Activated naive CD8-positive, alpha-beta T cell treated with anti-CD3 and anti-CD28 coated beads, Interleukin-2, amount 10 ng/mL, durations not matched to agents 7 days and 5 days (primary cell): ENCODE measurements at regions not wholly inside any gene's neighbourhood (a gene's known extent, or its start where the extent isn't known, plus 50 kb on each side); places are given as distances from the start of the nearest gene placed in this dataset.

Experiments used
- ATAC-seq: fragments of 150-1000 bp; cut with Tn5 transposase; one replicate; pipeline ENCODE4 v1.10.0; 2021; ENCODE audit warnings: low read depth, moderate library complexity
- POLR2A ChIA-PET: fragments of 350-600 bp; sonication (Branson Sonifier 250); formaldehyde crosslinking; loops from one replicate; lab custom pipeline; 2021; ENCODE audit warnings: antibody characterized with exemption; lab: Charles Lee
- DNase-seq: peaks from one replicate; pipeline ENCODE4 v3.0.0; 2021
- H3K27ac Mint-ChIP-seq: one replicate; pipeline ENCODE4 v1.8.0; 2022; ENCODE audit warnings: mild to moderate bottlenecking, mixed read lengths
- H3K27me3 Mint-ChIP-seq: one replicate; pipeline ENCODE4 v1.8.0; 2022; ENCODE audit warnings: mild to moderate bottlenecking, moderate library complexity, mixed read lengths
- H3K36me3 Mint-ChIP-seq: one replicate; pipeline ENCODE4 v1.8.0; 2021; ENCODE audit warnings: mild to moderate bottlenecking, mixed read lengths
- H3K4me1 Mint-ChIP-seq: one replicate; pipeline ENCODE4 v1.8.0; 2021; ENCODE audit warnings: mixed read lengths
- H3K4me3 Mint-ChIP-seq: one replicate; pipeline ENCODE4 v1.8.0; 2022; ENCODE audit warnings: mild to moderate bottlenecking, moderate library complexity, mixed read lengths
- H3K9me3 Mint-ChIP-seq: one replicate; pipeline ENCODE4 v1.8.0; 2021; ENCODE audit warnings: mixed read lengths

DNA sequence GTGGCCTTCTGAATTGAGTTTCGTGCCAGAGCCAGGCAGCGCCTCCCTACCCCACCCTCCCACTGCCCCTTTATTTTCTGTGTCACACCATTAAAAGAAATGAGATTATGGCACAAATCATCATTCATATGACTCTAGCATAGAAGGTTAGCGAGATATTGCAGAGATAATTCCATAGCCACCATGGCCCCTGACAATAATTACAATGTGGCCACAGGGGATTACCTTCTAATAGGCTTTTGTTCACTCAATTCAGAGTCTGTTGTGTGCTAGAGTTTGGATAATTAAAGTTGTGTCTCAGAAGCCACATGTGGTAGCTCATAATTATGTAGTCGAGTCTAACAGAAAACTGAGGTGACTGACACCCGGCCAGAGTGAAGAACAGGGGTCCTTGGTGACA, 428.1 kb downstream of the ARHGEF28 start:
- POLR2A ChIA-PET = no interaction called here
- H3K27ac Mint-ChIP-seq = no peak overlapping the region
- no peak for DNase-seq
- H3K27me3 Mint-ChIP-seq = peaks cover 18% of the 10 kb centered on the region
- no peak for ATAC-seq
- no peaks in the 10 kb centered on the region for H3K9me3 Mint-ChIP-seq
- H3K36me3 Mint-ChIP-seq = no peaks in the 10 kb centered on the region
- no peaks in the 10 kb centered on the region for H3K4me1 Mint-ChIP-seq
- H3K4me3 Mint-ChIP-seq = no peak overlapping the region

DNA sequence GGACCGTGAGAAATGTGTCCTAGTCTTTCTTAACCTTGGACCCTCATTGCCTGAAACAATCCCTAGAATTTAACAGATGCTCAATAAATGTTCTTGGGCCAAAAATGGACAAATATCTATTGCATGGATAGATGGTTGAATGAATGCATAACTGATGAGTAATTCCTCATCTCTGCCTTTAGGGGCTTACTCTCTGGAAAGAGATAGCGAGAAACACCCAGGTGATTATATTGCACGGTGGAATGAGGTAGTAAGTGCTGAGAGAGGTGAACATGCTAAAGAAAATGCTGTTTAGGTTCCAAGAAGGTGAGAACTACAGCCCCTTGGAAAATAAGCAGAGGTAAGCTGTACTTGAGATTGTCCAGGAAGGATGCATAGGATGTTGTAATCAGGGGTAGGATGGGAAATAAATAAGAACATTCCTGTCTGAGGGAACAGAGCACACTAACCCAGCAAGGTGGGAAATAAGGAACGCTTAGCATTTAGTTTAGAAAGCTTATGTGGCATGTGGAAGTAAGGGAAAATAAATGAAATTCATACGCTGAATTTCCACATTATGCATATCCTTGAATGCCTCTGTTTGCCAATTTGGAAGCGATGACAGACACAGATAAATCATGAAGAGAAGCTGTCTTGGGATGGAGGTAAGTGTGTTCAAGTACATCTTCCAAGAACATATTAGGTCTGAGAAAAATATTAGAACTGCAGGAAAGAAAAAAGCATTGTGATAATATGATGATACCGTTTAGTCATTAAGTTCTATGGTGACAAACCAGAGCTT, 426.6 kb downstream of the ARHGEF28 start:
- POLR2A ChIA-PET = no interaction called here
- Mint-ChIP-seq H3K4me3 (no peak overlapping the region), H3K36me3 (no peaks in the 10 kb centered on the region), H3K27ac (no peak overlapping the region), H3K27me3 (peaks cover 19% of the 10 kb centered on the region), H3K4me1 (no peaks in the 10 kb centered on the region), H3K9me3 (no peaks in the 10 kb centered on the region)
- ATAC-seq (no peak), DNase-seq (no peak)

DNA sequence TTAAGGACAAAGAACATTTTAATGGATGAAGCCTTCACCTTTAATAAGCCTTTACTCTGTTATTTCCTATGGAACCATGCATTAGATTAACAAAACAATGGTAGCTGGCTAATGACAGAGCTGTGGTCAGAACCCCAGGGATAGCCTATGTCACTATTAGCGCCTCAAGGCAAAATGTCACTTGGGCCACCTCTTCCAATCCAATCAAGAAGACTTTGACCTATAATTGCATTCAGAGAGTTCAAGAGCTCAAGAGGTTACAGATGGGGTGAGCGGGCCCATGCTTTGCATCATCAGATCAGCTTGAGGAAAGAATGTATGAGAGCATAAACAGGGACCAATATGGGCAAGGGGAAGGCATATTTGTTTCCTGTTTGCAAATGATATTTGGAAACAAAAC, 425.1 kb downstream of the ARHGEF28 start:
- no peak for ATAC-seq
- DNase-seq = no peak
- no peaks in the 10 kb centered on the region for H3K9me3 Mint-ChIP-seq
- no peak overlapping the region for H3K27ac Mint-ChIP-seq
- peaks cover 17% of the 10 kb centered on the region for H3K27me3 Mint-ChIP-seq
- POLR2A ChIA-PET = no interaction called here
- H3K36me3 Mint-ChIP-seq = no peaks in the 10 kb centered on the region
- no peaks in the 10 kb centered on the region for H3K4me1 Mint-ChIP-seq
- H3K4me3 Mint-ChIP-seq = no peak overlapping the region

DNA sequence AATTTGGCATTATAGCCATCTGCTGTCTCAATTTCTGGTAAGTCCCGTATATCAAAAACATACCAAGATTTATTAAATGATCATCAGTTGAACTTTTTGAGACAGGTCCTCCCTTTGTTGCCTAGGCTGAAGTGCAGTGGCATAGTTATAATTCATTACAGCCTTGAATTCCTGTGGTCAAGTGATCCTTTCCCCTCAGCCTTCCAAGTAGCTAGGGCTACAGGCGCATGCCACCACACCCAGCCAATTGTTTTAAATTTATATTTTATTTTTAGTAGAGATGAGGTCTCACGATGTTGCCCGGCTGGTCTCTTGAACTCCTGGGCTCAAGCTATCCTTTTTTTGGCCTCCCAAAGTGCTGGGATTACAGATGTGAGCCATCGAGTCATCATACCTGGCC, 418.9 kb downstream of the ARHGEF28 start:
- Mint-ChIP-seq H3K4me1 (no peaks in the 10 kb centered on the region), H3K4me3 (no peak overlapping the region), H3K36me3 (no peaks in the 10 kb centered on the region), H3K27me3 (peaks cover 13% of the 10 kb centered on the region), H3K9me3 (no peaks in the 10 kb centered on the region), H3K27ac (no peak overlapping the region)
- POLR2A ChIA-PET = interaction anchor here (0.7 kb wide), 1 partner anchor 240 kb away, joined by 4 read pairs; no protein-coding TSS in a partner anchor
- ATAC-seq (no peak), DNase-seq (no peak)

DNA sequence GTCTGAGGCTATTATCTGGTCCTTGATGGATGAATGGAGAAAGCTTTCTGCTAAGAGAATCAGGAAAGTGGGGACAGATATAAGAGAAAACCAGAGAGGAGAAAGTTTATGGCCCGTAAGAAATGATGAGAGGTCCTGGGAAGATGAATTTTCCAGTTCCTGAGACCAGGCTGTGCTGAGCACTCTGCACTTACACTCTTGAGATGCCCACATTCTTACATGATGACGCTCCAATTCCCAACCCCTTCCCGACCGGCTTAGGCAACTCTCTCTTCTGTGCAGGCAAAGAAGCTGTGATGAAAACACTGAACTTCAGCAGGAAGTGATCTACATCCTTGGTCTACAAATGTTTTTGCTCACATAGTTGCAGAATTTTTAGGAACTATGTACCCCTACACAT, 417.0 kb downstream of the ARHGEF28 start:
- ATAC-seq (no peak), DNase-seq (no peak)
- no peaks in the 10 kb centered on the region for H3K9me3 Mint-ChIP-seq
- peaks cover 9% of the 10 kb centered on the region for H3K27me3 Mint-ChIP-seq
- POLR2A ChIA-PET = no interaction called here
- no peaks in the 10 kb centered on the region for H3K4me1 Mint-ChIP-seq
- no peak overlapping the region for H3K4me3 Mint-ChIP-seq
- no peaks in the 10 kb centered on the region for H3K36me3 Mint-ChIP-seq
- H3K27ac Mint-ChIP-seq = no peak overlapping the region

DNA sequence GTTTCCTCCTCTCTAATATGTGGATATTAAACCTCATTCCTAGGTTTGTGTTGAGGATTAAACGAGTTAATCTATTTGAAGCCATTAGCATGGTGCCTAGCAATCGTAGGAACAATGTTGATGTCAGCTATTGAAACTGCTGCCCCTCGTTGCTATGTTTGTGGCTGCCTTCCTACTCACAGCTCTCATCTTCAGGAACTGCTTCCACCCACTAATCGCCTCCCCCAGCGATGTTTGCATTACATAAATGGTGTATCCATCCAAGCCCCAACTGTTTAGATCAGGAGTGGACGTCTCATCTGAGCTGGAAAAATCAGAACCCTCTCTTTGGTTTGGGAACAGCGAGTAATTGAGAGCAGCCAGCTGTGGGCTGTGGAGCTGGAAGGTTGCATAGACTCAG, 416.6 kb downstream of the ARHGEF28 start:
- peaks cover 9% of the 10 kb centered on the region for H3K27me3 Mint-ChIP-seq
- H3K36me3 Mint-ChIP-seq = no peaks in the 10 kb centered on the region
- no peak overlapping the region for H3K27ac Mint-ChIP-seq

DNA sequence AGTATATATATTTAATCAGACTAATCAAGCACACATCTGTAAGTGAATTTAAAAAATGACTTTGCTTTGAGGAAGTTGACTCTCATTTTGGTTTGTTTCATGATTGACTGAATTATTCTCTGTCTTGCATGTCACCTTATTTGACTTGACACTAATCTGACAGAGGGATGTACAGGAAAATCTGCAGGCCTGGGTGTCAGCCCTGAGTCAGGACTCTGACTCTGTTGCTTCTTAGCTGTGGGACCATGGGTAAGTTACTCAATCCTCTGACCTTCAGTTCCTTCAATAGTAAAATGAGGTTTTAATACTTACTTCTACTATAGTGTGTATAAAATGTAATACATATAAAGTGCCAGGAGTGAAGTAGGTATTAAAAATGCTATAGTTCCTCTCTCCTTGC, 415.9 kb downstream of the ARHGEF28 start:
- H3K9me3 Mint-ChIP-seq = no peaks in the 10 kb centered on the region
- no peak overlapping the region for H3K27ac Mint-ChIP-seq
- DNase-seq (no peak), ATAC-seq (no peak)
- H3K36me3 Mint-ChIP-seq = no peaks in the 10 kb centered on the region
- H3K4me3 Mint-ChIP-seq = no peak overlapping the region
- H3K4me1 Mint-ChIP-seq = no peaks in the 10 kb centered on the region
- POLR2A ChIA-PET = no interaction called here
- peaks cover 9% of the 10 kb centered on the region for H3K27me3 Mint-ChIP-seq

More for the DNA sequence above, 416.6 kb downstream of the ARHGEF28 start:
- POLR2A ChIA-PET = no interaction called here
- DNase-seq = no peak
- Mint-ChIP-seq H3K4me1 (no peaks in the 10 kb centered on the region), H3K9me3 (no peaks in the 10 kb centered on the region), H3K4me3 (no peak overlapping the region)
- no peak for ATAC-seq

DNA sequence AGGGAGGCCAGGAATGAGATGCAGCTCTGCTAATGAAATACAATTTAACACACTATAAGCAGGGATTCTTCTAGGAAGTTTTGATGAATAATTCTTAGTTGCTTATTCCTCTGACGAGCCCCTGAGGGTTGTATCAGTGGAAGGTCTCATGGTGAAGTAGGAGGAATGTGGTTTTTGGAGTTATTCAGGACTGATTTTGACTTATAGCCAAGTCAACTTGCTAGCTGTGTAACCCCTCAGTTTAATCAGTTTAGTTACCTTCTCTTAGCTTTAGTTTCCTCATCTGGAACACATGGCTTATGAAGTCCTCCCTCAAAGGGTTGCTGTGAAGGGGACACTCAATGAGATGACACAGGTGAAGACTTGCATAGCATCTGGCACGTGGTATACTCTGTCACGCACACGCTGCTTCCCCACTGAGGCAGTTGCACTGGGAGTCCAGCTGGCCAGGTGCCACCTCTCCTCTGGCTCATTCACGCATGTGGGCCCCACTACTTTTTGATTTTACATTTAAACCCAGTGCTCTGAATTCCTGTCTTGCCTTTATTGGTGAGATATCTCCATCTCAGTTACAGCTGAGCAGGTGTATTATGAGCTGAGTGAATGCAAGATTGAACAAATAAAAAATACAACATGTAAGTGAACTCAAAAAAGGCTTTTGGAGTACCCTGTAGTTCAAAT, 415.0 kb downstream of the ARHGEF28 start:
- POLR2A ChIA-PET = no interaction called here

DNA sequence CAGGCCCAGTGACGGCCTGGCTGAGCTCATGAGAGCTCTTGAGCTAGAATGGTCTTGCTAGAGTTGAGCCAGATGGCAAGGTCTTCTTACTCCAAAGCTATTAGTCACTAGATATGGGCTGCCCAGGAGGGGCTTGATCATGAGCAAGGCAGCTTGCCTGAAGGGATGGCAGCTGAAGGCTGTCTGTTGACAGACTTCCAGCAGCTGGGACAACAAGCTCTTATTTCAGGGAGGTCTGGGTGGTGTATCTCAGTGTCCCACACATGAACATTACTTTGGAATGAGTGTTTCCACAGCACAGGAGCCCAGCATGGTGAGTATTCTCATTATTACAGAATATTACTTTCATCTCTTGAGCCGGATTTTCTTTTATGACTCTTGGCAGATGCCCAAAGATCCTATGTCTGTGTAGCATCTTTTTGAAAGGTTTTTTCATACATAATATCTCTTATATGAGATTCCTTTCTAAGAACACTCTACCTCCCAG, 414.1 kb downstream of the ARHGEF28 start:
- no peak overlapping the region for H3K27ac Mint-ChIP-seq
- H3K36me3 Mint-ChIP-seq = no peaks in the 10 kb centered on the region
- DNase-seq = no peak
- no peaks in the 10 kb centered on the region for H3K9me3 Mint-ChIP-seq
- H3K4me3 Mint-ChIP-seq = no peak overlapping the region
- POLR2A ChIA-PET = no interaction called here
- no peak for ATAC-seq
- H3K27me3 Mint-ChIP-seq = peaks cover 7% of the 10 kb centered on the region
- no peaks in the 10 kb centered on the region for H3K4me1 Mint-ChIP-seq

More for the DNA sequence above, 415.0 kb downstream of the ARHGEF28 start:
- H3K4me1 Mint-ChIP-seq = no peaks in the 10 kb centered on the region
- H3K9me3 Mint-ChIP-seq = no peaks in the 10 kb centered on the region
- no peak for DNase-seq
- no peak for ATAC-seq
- no peak overlapping the region for H3K27ac Mint-ChIP-seq
- H3K4me3 Mint-ChIP-seq = no peak overlapping the region
- H3K27me3 Mint-ChIP-seq = peaks cover 7% of the 10 kb centered on the region
- no peaks in the 10 kb centered on the region for H3K36me3 Mint-ChIP-seq

DNA sequence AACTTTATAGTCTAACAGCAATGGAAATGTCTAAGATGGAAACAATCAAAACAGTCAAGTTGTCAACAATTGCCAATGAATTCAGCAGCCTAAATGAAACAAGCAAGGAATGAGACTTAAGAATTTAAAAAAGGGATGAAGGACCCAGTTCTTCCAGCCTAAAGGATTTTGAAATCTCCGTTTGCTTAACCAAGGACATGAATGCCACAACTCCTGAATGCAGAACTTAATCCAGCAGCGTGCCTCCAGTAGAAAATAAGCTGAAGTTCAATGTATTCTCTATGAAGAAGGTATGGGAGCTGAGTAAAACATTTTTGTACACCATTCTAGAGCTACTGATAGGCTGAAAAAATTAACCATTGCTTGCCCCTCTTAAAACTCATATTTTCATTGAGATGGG, 411.3 kb downstream of the ARHGEF28 start:
- DNase-seq (no peak), ATAC-seq (no peak)
- Mint-ChIP-seq H3K4me3 (no peak overlapping the region), H3K27ac (no peak overlapping the region), H3K36me3 (no peaks in the 10 kb centered on the region), H3K9me3 (no peaks in the 10 kb centered on the region), H3K4me1 (no peaks in the 10 kb centered on the region), H3K27me3 (peaks cover 13% of the 10 kb centered on the region)
- POLR2A ChIA-PET = no interaction called here

DNA sequence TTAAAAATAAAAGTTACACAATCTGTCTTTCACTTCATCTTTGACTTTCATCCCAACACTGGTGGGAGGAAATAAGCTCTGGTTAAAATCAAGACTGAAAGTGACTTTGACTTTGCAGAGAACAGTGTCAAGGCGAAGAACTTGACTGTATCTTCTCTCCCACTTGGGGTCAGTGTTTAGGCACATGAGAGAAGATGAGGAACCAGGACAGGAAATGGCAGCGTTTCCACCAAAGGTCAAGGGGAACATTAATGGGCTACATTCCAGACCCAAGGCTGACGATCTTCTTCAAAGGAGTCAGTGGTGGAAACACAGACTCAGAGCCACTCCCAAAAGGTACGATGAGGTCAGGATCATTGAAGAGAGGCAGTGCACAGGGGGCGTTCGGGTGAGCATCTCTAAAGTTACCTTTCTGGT, 409.5 kb downstream of the ARHGEF28 start:
- DNase-seq = no peak
- Mint-ChIP-seq H3K27me3 (peaks cover 13% of the 10 kb centered on the region), H3K27ac (no peak overlapping the region), H3K4me3 (no peak overlapping the region), H3K9me3 (no peaks in the 10 kb centered on the region), H3K4me1 (no peaks in the 10 kb centered on the region), H3K36me3 (no peaks in the 10 kb centered on the region)
- no peak for ATAC-seq
- POLR2A ChIA-PET = no interaction called here

DNA sequence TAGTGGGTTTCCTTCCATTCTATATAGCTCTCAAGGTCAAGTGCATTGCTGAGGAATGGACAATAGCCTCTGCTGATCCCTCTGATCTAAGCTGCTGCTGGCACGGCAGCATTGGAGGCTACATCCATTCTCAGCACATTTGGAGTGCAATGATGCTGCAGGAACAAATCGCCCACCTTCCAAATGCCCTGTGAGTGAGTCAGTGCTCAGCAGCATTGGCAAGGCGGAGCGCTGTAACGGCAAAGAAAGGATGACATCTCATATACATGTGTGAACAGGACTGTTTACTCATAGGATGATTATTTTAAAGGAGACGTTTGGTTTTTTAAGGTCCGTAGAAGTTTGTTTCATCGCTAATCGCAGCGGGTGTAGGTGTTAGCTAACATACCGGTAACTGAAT, 408.7 kb downstream of the ARHGEF28 start:
- H3K9me3 Mint-ChIP-seq = no peaks in the 10 kb centered on the region
- H3K27me3 Mint-ChIP-seq = peaks cover 13% of the 10 kb centered on the region
- H3K4me1 Mint-ChIP-seq = no peaks in the 10 kb centered on the region
- no peak overlapping the region for H3K27ac Mint-ChIP-seq
- no peaks in the 10 kb centered on the region for H3K36me3 Mint-ChIP-seq
- ATAC-seq (no peak), DNase-seq (no peak)
- no peak overlapping the region for H3K4me3 Mint-ChIP-seq
- POLR2A ChIA-PET = no interaction called here

DNA sequence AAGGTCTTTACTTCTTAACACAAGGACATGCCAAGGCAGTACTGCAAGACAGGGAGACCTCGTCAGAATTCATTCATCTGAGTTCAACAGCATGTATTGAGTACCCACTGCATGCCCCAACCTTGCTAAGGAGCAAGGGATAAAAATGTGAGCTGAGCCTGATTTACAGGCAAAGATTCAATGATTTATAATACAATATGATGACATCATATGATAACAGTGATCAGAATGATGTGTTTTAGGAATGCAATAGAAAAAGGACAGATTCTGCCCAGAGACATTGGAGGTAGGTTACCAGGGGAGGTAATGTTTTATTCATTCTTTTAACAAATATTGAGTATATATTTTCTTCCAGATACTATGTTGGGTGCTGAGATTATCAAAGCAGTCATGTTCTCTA, 406.6 kb downstream of the ARHGEF28 start:
- H3K4me3 Mint-ChIP-seq = no peak overlapping the region
- ATAC-seq (no peak), DNase-seq (no peak)
- no peaks in the 10 kb centered on the region for H3K9me3 Mint-ChIP-seq
- no peaks in the 10 kb centered on the region for H3K4me1 Mint-ChIP-seq
- H3K27ac Mint-ChIP-seq = no peak overlapping the region
- H3K27me3 Mint-ChIP-seq = peaks cover 14% of the 10 kb centered on the region
- H3K36me3 Mint-ChIP-seq = no peaks in the 10 kb centered on the region
- POLR2A ChIA-PET = no interaction called here

DNA sequence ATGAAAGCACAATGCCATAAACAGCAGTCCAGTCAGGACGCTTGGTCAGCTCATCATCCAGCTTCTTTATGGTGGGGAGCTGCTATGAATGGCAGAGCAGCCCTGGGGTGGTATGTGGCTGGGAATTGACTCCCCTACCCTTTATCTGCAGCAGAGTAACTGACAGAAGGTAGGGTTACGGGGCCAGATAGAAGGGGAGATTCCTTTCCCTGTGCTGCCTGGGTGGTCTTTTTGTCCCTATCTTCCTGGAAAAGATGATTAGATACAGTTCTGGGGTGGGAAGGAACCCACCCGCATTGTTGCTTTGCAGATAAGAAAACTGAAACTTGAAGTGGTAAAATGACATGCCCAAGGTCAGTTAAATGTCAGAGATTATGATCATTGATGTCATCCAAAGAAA, 405.5 kb downstream of the ARHGEF28 start:
- H3K4me1 Mint-ChIP-seq = no peaks in the 10 kb centered on the region
- H3K27me3 Mint-ChIP-seq = peaks cover 14% of the 10 kb centered on the region
- no peak overlapping the region for H3K4me3 Mint-ChIP-seq
- DNase-seq (no peak), ATAC-seq (no peak)
- no peaks in the 10 kb centered on the region for H3K9me3 Mint-ChIP-seq
- no peak overlapping the region for H3K27ac Mint-ChIP-seq
- no peaks in the 10 kb centered on the region for H3K36me3 Mint-ChIP-seq
- POLR2A ChIA-PET = no interaction called here
